Fibroblast of lung (primary cell): ENCODE measurements at regions not wholly inside any gene's neighbourhood (a gene's known extent, or its start where the extent isn't known, plus 50 kb on each side); places are given as distances from the start of the nearest gene placed in this dataset.

ENCODE experiments used
- DNase-seq, 2 donors: peaks; one replicate each; pipeline versions ENCODE4 v3.0.0 to v3.0.0-alpha.2; 2010; ENCODE audit warnings: low read depth in 2 of 2
- H2AFZ ChIP-seq: 2 replicates; pipeline ENCODE4 v1.5.1; 2012; ENCODE audit warnings: low read length, control low read depth, inconsistent platforms
- H3K27ac ChIP-seq: 2 replicates; pipeline ENCODE4 v1.5.1; 2011; ENCODE audit warnings: low read length, control low read depth; ENCODE audit not compliant: insufficient read depth
- H3K27me3 ChIP-seq: 2 replicates; pipeline ENCODE4 v1.5.1; 2011; ENCODE audit warnings: mild to moderate bottlenecking, low read length; ENCODE audit not compliant: control insufficient read depth, insufficient read depth
- H3K36me3 ChIP-seq: 2 replicates; pipeline ENCODE4 v1.5.1; 2011; ENCODE audit warnings: low read length; ENCODE audit not compliant: control insufficient read depth, insufficient read depth
- H3K4me1 ChIP-seq: 2 replicates; pipeline ENCODE4 v1.5.1; 2011; ENCODE audit warnings: low read length; ENCODE audit not compliant: control insufficient read depth, insufficient read depth; ENCODE audit errors: extremely low read depth
- H3K4me2 ChIP-seq: 2 replicates; pipeline ENCODE4 v1.5.1; 2011; ENCODE audit warnings: low read length, control low read depth; ENCODE audit not compliant: insufficient read depth; ENCODE audit errors: extremely low read depth
- H3K4me3 ChIP-seq, 4 experiments: fragments of 200-600 bp in 1 of 4; sonication (generic) in 1 of 4; replicated peaks in 1 of 4; 2 replicates each; pipeline ENCODE4 v1.5.1; 2011 to 2016; ENCODE audit warnings: low read length in 4 of 4, low read depth in 3 of 4, mild to moderate bottlenecking in 3 of 4, control low read depth in 2 of 4, inconsistent platforms in 1 of 4, mixed read lengths in 1 of 4; ENCODE audit not compliant: insufficient read depth in 1 of 4; ENCODE audit errors: control extremely low read depth in 1 of 4
- H3K79me2 ChIP-seq: 2 replicates; pipeline ENCODE4 v1.5.1; 2012; ENCODE audit warnings: mild to moderate bottlenecking, low read length, inconsistent platforms; ENCODE audit not compliant: control insufficient read depth, insufficient read depth
- H3K9ac ChIP-seq: 2 replicates; pipeline ENCODE4 v1.5.1; 2011; ENCODE audit warnings: mild to moderate bottlenecking, low read length, control low read depth; ENCODE audit not compliant: insufficient read depth
- H3K9me3 ChIP-seq: 2 replicates; pipeline ENCODE4 v1.5.1; 2012; ENCODE audit warnings: low read depth, low read length; ENCODE audit not compliant: control insufficient read depth, insufficient read depth
- H4K20me1 ChIP-seq: 2 replicates; pipeline ENCODE4 v1.5.1; 2011; ENCODE audit warnings: low read length; ENCODE audit not compliant: control insufficient read depth, insufficient read depth; ENCODE audit errors: extremely low read depth
- EZH2 ChIP-seq: IDR thresholded peaks from 2 replicates; pipeline ENCODE4 v1.5.1; 2012; ENCODE audit warnings: low read length, control low read depth, mild to moderate bottlenecking; ENCODE audit errors: missing control alignments
- TF ChIP-seq, protein P1 (sequence below), 2 donors: IDR thresholded peaks in 1 of 2; conservative IDR thresholded peaks in 1 of 2; 1 replicate in 1 of 2; 2 replicates in 1 of 2; pipeline ENCODE4 v1.5.1; 2011 to 2012; ENCODE audit warnings: low read length in 2 of 2, control low read depth in 1 of 2, inconsistent platforms in 1 of 2, low read depth in 1 of 2, mild to moderate bottlenecking in 1 of 2

DNA sequence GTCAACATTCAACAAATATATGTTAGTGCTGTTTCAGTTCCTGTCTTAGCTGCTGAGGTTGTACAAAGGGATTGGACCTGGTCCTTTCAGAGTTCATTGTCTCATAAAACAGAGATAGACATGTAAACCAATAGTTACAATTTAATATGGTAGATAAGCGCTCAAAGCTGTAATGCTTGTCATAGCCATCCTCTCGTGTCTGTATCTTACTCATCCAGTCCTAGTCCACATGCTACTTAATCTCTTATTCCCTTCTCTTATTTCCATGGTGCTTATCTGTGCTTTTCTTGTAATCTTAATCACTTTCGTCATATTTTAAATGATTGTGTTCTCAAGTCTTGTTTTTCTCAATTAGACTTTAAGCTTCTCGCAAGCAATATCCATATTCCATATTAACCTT, 185.2 kb upstream of the OBI1 start:
- Histone ChIP-seq H3K27me3 (no peaks in the 10 kb centered on the region), H4K20me1 (no peaks in the 10 kb centered on the region), H3K27ac (no peak overlapping the region), H3K36me3 (no peaks in the 10 kb centered on the region), H3K9me3 (no peaks in the 10 kb centered on the region), H3K4me2 (no peak overlapping the region), H3K79me2 (no peaks in the 10 kb centered on the region), H2AFZ (no peak overlapping the region), H3K9ac (no peak overlapping the region), H3K4me3 (no peak overlapping the region), H3K4me1 (no peaks in the 10 kb centered on the region)
- no peak for DNase-seq
- no peak for TF ChIP-seq EZH2
- TF ChIP-seq, protein P1, sequence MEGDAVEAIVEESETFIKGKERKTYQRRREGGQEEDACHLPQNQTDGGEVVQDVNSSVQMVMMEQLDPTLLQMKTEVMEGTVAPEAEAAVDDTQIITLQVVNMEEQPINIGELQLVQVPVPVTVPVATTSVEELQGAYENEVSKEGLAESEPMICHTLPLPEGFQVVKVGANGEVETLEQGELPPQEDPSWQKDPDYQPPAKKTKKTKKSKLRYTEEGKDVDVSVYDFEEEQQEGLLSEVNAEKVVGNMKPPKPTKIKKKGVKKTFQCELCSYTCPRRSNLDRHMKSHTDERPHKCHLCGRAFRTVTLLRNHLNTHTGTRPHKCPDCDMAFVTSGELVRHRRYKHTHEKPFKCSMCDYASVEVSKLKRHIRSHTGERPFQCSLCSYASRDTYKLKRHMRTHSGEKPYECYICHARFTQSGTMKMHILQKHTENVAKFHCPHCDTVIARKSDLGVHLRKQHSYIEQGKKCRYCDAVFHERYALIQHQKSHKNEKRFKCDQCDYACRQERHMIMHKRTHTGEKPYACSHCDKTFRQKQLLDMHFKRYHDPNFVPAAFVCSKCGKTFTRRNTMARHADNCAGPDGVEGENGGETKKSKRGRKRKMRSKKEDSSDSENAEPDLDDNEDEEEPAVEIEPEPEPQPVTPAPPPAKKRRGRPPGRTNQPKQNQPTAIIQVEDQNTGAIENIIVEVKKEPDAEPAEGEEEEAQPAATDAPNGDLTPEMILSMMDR (conservative IDR thresholded peaks at IDR 0.05 in 1 of 2, IDR thresholded peaks at IDR 0.05 in 1 of 2; ENCODE audit: low read depth in 1 of 2, low read length in 2 of 2) = no peak

DNA sequence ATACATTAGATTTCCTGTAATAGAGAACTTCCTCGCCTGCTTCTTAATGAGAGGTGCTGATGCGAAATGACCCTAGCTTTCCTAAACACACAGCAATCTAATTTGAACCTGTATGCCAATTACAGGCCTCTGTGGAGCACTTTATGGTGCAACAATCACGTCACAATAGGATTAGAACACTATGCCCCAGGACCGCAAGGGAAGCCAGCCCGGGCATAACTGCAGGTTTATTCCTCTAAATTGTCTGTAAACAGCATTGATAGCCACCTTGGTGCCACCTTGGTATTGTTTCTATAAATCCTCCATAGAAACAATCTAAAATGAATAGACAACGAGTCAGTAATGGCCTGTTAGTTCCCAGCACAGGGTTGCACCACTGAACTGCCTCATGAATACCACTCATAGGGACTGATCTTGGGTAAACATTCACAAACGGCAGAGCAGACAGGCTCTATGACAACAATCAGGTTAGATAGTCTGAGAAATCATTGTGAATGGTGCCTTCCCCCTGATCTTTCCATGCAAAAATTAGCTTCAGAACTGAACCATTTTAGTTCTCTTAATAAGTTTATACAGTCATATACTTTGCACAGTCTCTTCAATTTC, 182.5 kb upstream of the OBI1 start:
- Histone ChIP-seq H3K27me3 (no peaks in the 10 kb centered on the region), H3K36me3 (no peaks in the 10 kb centered on the region), H3K4me2 (no peak overlapping the region), H3K4me1 (no peaks in the 10 kb centered on the region), H2AFZ (no peak overlapping the region), H3K4me3 (no peak overlapping the region), H3K9ac (no peak overlapping the region), H3K27ac (no peak overlapping the region), H3K79me2 (no peaks in the 10 kb centered on the region), H3K9me3 (no peaks in the 10 kb centered on the region), H4K20me1 (no peaks in the 10 kb centered on the region)
- DNase-seq = no peak
- no peak for TF ChIP-seq EZH2
- TF ChIP-seq, protein P1 (conservative IDR thresholded peaks at IDR 0.05 in 1 of 2, IDR thresholded peaks at IDR 0.05 in 1 of 2; ENCODE audit: low read depth in 1 of 2, low read length in 2 of 2) = no peak

DNA sequence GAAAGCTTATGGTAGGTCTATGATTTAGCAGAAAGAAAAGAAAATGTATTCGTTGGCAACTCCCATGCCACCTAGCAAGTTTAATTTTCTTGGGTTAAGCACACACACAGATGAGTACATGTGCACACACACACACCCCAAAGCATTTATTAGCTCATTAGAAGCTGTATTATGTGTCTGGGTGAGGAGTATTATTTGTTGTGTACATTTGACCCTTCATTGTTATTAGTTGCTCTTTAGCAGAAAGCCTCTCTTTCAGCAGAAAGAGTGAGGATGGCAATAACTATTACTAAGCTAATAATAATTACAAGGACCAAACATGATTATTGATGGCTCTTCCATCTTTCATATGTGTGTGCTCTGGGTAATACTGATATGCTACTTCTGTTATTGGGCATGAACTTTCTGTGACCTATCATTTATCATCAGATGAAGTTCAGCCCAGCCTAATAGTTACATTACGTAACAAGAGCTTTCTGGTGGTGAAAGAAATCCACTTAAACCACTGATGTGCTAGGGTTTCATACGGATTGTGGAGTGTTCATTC, 177.4 kb upstream of the OBI1 start:
- Histone ChIP-seq H3K4me2 (no peak overlapping the region), H3K4me3 (no peak overlapping the region)

More for the DNA sequence above, 177.4 kb upstream of the OBI1 start:
- Histone ChIP-seq H3K27ac (no peak overlapping the region), H4K20me1 (no peaks in the 10 kb centered on the region), H3K36me3 (no peaks in the 10 kb centered on the region), H3K79me2 (no peaks in the 10 kb centered on the region), H2AFZ (no peak overlapping the region), H3K9me3 (no peaks in the 10 kb centered on the region), H3K9ac (no peak overlapping the region), H3K4me1 (no peaks in the 10 kb centered on the region), H3K27me3 (no peaks in the 10 kb centered on the region)
- TF ChIP-seq, protein P1 (conservative IDR thresholded peaks at IDR 0.05 in 1 of 2, IDR thresholded peaks at IDR 0.05 in 1 of 2; ENCODE audit: low read depth in 1 of 2, low read length in 2 of 2) = no peak
- no peak for TF ChIP-seq EZH2
- DNase-seq = no peak
